Skeletal muscle cell (primary cell): ENCODE measurements at regions not wholly inside any gene's neighbourhood (a gene's known extent, or its start where the extent isn't known, plus 50 kb on each side); places are given as distances from the start of the nearest gene placed in this dataset.
"Not testable (repeated sequence)": the region's sequence is repeated elsewhere in the genome, so short reads cannot be mapped to it uniquely, and the experiment has no call there.

Experiments
- DNase-seq: peaks from one replicate; pipeline ENCODE4 v3.0.0-alpha.2; 2010; ENCODE audit warnings: low read depth
- H3K4me3 ChIP-seq: 2 replicates; pipeline ENCODE4 v1.5.1; 2011; ENCODE audit warnings: low read depth, mild to moderate bottlenecking, control low read depth, low read length, moderate library complexity

DNA sequence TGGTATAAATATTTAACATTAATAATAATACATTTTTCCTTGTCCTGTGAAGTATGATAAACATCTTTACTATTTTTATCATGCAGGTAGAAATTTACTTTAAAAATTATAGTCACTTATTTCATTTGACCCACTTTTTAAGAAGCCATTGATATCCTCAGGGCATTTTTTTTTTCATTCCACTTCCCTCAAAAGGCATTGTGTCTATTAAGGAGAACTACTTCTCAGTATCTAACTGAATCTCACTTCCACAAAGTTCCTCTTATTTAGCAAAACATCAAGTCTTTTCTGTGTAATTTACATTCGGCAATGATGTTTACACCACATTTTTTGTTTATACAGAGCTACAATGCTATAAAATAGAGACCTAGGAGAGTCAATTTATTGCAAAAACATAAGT is 388.2 kb upstream of the AKR1E2 start:
- no peak overlapping the region for H3K4me3 ChIP-seq
- DNase-seq, result no peak

DNA sequence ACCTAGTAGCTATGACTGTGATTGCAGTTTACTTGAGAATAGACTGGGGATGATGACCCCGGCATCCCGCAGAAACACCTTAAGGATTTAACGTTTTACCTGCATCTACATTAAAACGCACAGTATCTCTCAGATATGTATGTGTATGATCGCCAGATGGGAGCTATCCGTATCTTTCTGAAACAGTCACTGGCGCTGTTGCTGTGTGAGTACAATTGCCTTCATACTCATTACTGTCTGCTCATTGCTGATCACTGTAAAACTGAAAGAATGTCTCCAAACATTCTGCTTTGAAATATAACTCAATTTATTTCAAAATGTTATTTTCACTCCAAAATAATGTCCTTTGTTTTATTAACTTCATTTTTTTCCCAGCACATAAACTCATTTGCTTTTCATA is 388.9 kb upstream of the AKR1E2 start:
- DNase-seq, result no peak
- no peak overlapping the region for H3K4me3 ChIP-seq

DNA sequence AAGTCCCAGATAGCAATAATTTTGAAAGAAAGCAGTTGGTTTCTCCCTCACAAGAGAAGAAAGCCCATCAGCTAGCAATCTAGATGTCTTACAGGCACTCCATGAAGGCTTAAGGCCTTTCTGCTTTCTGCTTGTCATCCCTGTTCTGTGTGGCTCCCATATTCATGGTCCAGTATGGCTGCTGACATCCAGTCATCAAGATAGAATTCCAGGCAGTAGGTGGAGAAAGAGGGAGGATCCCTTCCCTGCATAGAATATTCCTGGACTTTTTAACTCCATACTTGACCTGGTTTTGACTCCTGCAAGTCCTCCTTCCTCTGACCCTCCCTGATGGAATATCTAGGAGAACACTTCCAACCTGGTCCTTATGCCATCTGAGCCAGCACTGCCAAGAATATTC is 389.9 kb upstream of the AKR1E2 start:
- no peak overlapping the region for H3K4me3 ChIP-seq
- no peak for DNase-seq

DNA sequence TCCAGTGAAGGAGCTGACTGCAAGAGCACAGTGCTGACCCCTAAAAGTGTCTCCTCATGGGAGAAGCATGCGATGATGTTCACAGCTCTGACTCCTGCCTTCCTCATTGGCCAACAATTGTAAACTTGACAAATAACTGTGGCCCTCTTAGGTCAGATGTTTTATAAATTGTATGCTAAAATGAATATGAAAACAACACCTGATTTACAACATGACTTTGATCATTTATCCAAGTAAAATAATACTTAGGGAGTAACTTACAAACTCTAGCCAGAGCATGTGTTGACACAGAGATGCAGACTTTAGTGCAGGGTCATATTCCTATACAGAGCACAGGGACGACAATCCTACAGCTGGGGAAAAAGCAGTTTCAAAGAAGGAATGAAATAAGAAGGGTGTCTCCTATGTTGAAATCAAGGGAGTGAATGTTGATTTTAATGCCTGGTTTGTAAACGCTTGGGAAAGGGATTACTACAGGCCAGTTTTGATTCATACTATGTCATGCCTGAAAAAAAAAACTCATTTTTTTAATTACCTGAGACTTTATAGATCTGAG is 391.4 kb upstream of the AKR1E2 start:
- no peak overlapping the region for H3K4me3 ChIP-seq
- DNase-seq, result no peak

DNA sequence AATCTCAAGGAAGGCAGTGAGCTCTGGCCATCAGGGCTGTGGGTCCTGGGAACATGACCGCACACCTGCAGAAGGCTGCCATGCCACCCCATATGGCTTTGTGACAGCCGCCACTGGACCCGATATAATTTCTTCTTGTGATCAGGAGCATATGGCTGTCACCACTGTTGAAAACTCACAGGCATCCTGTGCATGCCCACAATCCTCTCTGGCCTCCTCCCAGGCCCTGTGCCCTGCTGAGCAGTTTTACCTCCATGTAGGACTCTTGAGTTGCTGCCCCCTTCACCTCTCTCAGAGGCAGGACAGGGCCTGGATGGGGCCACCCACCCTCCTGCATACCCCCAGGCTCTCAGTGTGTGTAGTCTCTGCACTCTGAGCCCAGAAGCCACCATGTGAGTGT is 391.9 kb upstream of the AKR1E2 start:
- no peak for DNase-seq
- no peak overlapping the region for H3K4me3 ChIP-seq

DNA sequence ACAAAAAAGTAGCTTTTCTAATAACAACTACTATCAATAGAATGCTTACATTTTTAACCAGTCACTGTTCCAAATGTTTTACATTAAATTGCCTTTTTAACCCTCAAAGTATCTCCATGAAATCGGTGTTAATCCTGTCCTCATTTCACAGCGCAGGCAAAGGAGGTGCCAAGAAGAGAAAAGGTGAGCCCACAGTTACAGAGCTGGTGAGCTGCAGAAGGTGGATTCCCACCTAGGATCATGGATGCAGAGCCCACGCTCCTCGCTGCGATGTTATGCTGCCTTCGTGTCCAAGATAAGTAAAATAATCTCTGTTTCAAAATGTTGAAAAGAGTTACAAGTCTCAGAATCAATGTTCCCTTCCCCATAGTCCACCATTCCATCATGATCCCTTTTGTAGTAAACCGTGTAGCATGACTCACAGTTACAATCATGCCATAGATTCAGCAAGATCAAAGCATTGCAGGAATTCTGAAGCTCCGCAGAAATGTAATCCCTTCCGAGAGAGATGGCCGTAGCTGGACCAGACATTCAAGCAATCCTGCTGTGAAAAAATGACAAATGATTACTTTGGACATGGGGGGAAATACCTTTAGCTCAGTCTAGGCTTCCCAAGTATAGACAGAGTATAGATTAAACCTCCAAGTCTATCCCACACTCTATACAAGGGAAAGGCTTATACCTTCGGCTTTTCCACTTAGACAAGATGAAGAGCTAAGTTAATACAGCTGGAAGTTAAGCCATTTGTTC is 394.7 kb upstream of the AKR1E2 start:
- DNase-seq, result peak; percentile 56

DNA sequence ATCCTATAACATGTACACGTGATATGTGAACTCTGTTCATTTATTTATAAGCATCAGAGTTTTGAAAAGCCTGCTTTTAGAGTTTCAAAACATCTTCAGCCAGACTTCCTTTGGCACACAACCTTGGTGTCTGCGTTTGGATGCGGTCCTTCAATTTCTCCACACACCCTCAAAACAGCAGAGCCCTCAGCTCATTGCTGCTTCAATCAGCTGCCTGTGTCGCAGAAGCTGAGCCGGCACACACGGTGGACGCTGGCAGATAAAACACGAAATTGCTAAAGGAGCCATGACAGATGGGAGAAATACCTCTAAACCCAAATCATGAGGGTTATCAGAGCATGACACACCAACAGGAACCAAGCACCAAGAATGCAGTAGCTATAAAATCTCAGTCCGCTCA is 396.4 kb upstream of the AKR1E2 start:
- DNase-seq, result no peak

More for the DNA sequence above, 394.7 kb upstream of the AKR1E2 start:
- no peak overlapping the region for H3K4me3 ChIP-seq

DNA sequence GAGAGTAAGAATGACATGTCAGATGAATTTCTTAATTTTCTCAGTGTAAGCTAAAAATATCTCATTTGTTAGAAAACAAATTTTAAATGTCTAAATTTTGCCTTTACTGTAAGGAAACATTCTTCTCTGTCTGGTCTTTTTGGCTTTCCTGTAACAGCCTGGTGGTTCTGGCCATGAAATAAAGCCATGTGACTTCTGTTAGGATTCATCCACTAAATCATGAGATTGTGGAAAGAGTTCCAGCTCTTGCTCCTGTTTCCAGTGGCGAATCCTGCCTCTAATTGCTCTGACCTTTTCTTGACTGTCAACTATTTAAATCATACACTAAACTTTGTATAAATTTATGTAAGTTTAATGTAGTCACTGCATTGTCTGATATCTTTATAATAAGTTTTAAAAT is 398.5 kb upstream of the AKR1E2 start:
- no peak for DNase-seq
- H3K4me3 ChIP-seq, result no peak overlapping the region

More for the DNA sequence above, 396.4 kb upstream of the AKR1E2 start:
- H3K4me3 ChIP-seq, result no peak overlapping the region

DNA sequence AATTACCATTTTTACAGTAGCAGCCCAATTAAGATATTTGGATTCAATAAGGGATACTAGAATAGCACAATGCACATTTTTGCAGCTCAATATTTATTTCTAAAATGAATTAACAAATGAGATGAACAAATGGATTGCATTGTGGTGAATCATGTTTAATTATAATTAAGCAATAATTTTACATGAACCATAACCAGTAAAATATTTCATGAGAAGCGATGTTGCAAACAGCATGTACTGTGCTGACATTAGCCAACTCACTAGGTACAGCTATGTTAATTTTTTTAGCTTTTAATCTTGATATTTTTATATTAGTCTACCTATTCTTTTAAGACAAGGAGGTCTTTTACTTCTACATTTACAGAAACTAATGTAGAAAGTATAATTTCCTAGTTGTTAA is 399.1 kb upstream of the AKR1E2 start:
- no peak for DNase-seq
- no peak overlapping the region for H3K4me3 ChIP-seq

DNA sequence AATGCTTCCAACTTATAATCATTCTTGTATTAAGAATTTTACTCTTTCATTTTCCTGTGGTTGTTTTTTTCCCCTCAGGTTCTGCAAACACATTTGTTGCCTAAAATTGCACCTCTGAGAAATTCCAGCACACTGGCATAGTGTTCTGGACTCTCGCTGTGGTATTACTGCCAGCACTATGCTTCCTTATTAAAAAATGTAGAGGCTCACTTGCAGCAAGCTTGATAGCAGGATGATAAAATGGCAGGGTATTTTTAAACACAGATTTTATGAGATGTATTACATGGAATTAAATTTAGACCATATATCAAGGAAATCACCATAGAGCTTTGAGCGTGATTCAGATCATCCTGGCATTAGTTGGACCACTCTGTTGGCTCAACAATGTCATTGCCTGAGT is 416.7 kb upstream of the AKR1E2 start:
- no peak for DNase-seq
- no peak overlapping the region for H3K4me3 ChIP-seq

DNA sequence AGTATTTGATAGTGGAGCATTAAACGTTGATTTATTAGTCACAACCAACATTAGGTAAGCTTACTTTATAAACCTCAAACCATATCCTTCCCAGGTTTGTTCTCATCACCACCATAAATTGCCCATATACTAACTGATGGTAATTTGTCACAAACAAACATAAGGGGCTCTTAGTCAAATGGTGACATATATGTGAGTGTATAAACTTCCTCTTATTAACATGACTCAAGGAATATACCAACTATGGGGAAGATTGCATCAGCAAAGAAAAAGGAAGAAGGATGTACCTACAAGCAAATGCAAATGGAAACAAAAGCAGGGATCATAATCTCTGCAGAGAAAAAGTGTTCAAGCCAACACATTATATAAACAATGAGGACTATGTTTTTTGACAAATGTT is 418.2 kb upstream of the AKR1E2 start:
- no peak for DNase-seq
- H3K4me3 ChIP-seq, result no peak overlapping the region

DNA sequence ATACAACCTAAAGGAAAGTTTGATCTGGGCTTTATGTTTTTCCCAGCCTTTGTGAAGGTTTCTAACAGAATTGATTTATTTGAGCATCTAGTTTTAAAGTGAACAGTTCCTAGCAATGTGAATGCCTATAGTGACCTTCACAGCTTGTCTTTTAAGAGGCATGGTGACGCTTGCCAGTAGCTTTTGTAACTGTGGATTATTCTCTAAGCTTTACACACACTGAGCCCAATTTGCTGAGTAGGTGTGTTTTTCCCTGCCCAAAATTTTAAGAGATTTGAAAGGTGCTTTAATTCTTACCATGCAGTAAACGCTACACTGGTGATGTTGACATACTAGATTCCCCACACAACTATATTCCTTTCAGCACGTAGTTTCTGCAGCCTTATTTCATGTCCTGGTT is 420.2 kb upstream of the AKR1E2 start:
- DNase-seq, result no peak
- H3K4me3 ChIP-seq, result no peak overlapping the region

DNA sequence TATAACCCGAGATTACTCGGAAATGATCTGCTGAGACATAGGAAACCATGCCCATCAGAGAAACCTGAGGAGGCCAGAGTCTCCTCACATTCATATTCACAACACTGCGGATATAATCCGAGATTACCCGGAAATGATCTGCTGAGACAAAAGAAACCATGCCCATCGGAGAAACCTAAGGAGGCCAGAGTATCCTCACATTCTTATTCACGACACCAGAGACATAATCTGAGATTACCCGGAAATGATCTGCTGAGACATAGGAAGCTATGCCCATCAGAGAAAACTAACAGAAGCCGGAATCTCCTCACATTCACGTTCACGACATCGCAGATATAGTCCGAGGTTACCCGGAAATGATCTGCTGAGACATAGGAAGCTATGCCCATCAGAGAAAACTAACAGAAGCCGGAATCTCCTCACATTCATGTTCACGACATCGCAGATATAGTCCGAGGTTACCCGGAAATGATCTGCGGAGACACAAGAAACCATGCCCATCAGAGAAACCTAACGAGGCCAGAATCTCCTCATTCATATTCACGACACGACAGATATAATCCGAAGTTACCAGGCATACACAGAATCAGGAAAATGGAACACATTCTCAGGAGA is 422.3 kb upstream of the AKR1E2 start:
- H3K4me3 ChIP-seq, result no peak overlapping the region
- no peak for DNase-seq

DNA sequence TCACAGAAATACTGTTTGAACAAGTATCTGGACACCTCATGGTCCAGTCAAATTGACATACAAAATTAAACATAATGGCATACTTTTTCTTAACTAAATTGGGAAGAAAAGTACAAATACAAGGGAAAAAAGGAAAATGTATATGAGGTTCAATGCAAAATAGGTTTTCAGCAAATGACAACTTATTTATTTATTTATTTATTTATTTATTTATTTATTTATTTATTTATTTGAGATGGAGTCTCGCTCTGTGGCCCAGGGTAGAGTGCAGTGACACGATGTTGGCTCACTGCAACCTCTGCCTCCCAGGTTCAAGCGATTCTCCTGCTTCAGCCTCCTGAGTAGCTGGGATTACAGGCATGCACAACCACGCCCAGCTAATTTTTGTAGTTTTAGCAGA is 424.9 kb upstream of the AKR1E2 start:
- DNase-seq, H3K4me3 ChIP-seq: not testable (repeated sequence)

DNA sequence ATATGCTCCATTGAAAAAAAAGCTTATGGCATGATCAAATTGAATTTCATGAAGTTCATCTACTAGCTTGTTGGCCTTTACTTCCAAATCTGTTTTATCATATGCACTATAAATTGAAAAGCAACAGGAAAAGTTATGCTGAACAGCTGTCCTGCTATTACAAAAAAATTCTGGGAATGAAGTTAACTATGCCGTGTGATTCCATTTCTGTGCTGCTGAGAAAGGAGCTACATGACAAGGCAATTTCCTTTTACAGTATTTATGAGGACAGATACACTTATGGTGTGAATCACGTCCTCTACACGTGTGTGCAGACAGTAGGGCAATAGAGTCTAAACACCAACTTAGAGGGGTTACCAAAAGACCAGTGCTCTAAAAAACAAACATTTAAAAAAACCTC is 426.5 kb upstream of the AKR1E2 start:
- no peak for DNase-seq
- H3K4me3 ChIP-seq, result no peak overlapping the region

DNA sequence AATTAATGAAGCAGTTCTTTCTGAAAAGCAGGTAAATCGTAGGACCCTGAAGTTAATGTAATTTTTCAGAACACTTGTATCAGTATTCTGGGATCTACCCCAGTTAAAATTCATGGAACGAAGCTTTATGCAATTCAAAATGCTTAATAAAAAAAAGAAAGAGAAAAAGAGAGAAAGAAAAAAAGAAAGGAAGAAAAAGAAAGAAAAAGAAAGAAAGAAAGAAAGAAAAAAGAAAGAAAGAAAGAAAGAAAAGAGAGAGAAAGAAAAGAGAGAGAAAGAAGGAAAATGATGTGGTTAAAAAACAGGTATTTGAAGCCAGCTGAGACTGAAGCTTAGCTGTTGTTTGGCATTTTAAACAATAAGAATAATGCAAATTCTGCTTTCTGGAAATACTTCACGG is 427.4 kb upstream of the AKR1E2 start:
- no peak overlapping the region for H3K4me3 ChIP-seq
- DNase-seq, result no peak

DNA sequence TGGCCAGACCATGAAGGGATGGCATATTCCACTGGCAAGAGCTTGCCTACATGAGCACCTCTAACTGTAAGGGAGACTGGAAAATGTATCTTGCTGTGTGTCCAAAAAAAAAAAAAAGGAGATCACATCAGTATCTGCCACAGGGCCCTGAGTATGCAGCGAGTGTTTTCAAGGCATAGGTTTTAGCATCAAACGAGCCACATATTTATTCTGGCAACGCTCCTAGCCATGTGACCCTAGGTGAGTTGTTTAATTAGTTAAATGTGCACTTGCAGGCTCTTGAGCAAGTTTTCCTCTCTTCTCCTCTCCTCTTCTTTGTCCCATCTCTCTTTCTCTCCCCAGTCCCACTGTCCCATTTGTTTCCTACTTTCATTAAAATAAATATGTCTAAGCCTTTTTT is 428.7 kb upstream of the AKR1E2 start:
- no peak for DNase-seq
- no peak overlapping the region for H3K4me3 ChIP-seq

DNA sequence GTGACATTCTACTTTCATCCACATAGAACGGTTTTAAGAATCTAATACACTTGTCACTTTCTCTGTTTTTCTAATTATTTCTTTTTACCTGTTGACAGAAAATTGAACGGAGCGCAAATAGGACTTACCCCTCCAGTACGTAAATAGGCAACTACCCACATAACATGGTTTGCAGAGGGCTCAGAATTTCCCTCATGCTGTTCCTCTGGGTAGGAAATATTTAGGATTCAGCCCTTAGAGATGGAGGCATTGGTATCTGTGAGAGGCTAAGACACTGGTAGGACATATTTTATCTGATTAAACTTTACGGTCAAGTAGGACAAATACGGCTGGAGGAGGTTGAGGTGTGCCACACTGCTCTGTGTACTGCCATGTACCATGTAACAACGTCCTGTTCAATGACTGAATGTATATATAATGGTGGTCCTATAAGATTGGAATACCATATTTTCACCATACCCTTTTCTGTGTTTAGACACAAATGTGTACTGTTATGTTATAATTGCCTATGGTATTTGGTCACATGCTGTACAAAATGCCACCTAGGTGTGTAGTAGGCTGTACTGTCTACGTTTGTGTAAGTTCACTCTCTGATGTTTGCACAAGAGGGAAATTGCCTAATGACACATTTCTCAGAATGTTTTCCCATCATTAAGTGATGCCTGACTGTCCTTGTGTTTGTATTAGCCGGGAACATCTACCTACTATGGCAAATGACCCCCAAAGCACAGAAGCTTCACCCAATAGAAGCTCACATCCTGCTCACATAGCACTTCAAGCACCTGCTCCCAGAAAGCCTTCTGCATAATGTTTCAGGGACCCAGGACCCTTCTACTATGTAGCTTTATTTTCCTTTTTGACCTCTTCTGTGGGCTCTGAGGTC is 429.4 kb upstream of the AKR1E2 start:
- DNase-seq, result no peak

DNA sequence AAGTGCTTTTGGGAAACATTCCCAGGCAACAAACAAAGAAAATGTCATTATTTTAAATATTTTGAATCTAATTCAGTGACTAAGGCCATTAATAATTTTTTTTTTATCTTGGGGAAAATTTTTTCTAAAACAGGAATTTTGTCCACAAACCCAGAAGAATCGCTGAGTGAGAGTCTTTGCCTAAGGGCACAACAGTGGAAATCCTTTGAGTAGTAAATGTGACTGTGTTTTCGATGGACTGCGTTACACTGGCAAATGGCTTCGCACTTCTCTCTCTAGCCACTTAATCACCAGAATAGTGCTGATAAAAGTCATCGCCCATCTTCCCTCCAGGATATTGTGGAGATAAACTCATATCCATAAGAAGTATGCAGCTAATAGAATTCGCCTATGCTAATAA is 430.3 kb upstream of the AKR1E2 start:
- H3K4me3 ChIP-seq, result no peak overlapping the region
- no peak for DNase-seq

More for the DNA sequence above, 429.4 kb upstream of the AKR1E2 start:
- H3K4me3 ChIP-seq, result no peak overlapping the region

DNA sequence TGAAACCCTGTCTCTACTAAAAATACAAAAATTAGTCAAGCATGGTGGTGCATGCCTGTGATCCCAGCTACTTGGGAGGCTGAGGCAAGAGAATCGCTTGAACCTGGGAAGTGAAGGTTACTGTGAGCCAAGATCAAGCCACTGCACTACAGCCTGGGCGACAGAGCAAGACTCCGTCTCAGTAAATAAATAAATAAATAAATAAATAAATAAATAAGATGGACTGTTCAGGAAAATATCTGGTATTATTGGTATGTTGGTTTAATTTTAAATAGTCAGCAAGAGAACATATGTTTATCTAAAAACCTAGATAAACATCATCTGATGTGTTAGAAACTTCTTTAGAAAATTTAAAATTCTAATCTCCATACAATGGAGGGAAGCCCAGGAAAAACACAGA is 431.6 kb upstream of the AKR1E2 start:
- H3K4me3 ChIP-seq, DNase-seq: not testable (repeated sequence)
